GM19035 (cell line): ENCODE measurements at regions not wholly inside any gene's neighbourhood (a gene's known extent, or its start where the extent isn't known, plus 50 kb on each side); places are given as distances from the start of the nearest gene placed in this dataset.
A peak's percentile ranks its signal among the peaks of the same experiment; 100 is the strongest.
"Not testable (repeated sequence)": the region's sequence is repeated elsewhere in the genome, so short reads cannot be mapped to it uniquely, and the experiment has no call there.

ENCODE experiments used
- ATAC-seq: cut with Tn5 transposase; IDR thresholded peaks from one replicate; pipeline ENCODE4 v1.9.1; 2021; ENCODE audit not compliant: unreplicated experiment

- not testable (repeated sequence) for ATAC-seq
Measured at GRCh38 chr5:134471858-134472449, 53.5 kb upstream of the JADE2 start.

- no peak for ATAC-seq
Measured at GRCh38 chr5:134468921-134469400, 56.5 kb upstream of the JADE2 start.

- ATAC-seq, result no peak
Measured at GRCh38 chr5:134467231-134467630, 55.5 kb upstream of the CDKN2AIPNL start.

GRCh38 chr5:134466241-134467069 lies 54.8 kb upstream of the CDKN2AIPNL start:
- peak; percentile 13 for ATAC-seq

- ATAC-seq, result peak; percentile 91
Measured at GRCh38 chr5:134465816-134466240, 54.1 kb upstream of the CDKN2AIPNL start.

- ATAC-seq, result no peak
Measured at GRCh38 chr5:134464988-134465815, 53.5 kb upstream of the CDKN2AIPNL start.

GRCh38 chr5:134463991-134464760 lies 52.5 kb upstream of the CDKN2AIPNL start:
- ATAC-seq, result no peak

- ATAC-seq, result no peak
Measured at GRCh38 chr5:134463176-134463720, 51.6 kb upstream of the CDKN2AIPNL start.

GRCh38 chr5:134462761-134463160 lies 51.1 kb upstream of the CDKN2AIPNL start:
- no peak for ATAC-seq

- no peak for ATAC-seq
Measured at GRCh38 chr5:134462047-134462575, 50.4 kb upstream of the CDKN2AIPNL start.
